HG02884 (cell line): ENCODE measurements at regions not wholly inside any gene's neighbourhood (a gene's known extent, or its start where the extent isn't known, plus 50 kb on each side); places are given as distances from the start of the nearest gene placed in this dataset.

Experiments
- ATAC-seq: cut with Tn5 transposase; IDR thresholded peaks from one replicate; pipeline ENCODE4 v1.9.1; 2021; ENCODE audit warnings: mild to moderate bottlenecking, moderate library complexity; ENCODE audit not compliant: unreplicated experiment

GRCh38 chr5:6868171-6868570, 154.9 kb downstream of the TENT4A start:
- no peak for ATAC-seq

DNA sequence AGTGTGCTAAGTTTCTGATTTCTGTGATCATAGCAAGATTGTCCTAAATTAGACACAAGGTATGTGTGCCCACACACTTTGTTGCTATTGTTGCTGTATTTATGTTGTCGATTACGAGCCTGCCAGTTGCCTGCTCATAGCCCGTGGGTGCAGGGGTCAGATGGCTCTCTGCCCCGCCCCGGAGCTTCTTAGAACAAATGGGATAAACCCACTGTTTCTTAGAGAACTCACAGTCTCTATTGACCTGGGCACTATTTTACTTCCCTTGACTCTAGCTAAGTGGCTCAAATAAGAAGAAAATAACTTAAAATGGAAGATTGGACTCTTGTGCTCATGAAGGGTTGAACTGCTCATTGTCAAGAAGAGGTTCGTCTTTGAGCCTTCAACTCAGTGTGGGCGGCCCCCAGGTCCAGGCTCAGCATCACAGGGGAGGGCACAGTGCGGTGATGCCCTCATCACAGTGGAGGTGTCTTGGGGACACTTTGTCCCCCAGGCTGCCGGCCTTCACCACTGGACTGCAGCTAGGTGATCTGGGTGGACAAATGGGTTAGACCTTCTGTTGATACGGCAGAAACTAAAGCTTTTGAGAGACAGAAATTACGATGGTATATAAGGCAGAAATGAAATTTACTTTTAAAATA, 155.5 kb downstream of the TENT4A start:
- no peak for ATAC-seq

DNA sequence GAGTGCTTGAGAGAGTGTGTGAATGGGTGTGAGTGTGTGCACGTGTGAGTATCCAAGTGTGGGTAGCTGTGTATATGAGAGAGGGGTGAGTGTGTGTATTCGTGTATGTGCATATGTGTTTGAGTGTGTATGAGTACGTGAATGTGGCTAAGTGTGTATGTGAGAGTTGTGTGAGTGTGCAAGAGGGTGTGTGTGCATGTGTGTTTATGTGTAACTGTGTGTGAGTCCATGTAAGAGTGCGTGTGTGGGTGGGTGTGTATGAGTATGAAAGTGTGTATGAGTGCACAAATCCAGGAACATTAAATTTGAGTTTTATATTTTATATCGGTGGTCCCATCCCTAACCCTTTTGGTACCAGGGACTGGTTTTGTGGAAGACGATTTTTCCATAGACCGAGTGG, 156.4 kb downstream of the TENT4A start:
- ATAC-seq, result no peak

DNA sequence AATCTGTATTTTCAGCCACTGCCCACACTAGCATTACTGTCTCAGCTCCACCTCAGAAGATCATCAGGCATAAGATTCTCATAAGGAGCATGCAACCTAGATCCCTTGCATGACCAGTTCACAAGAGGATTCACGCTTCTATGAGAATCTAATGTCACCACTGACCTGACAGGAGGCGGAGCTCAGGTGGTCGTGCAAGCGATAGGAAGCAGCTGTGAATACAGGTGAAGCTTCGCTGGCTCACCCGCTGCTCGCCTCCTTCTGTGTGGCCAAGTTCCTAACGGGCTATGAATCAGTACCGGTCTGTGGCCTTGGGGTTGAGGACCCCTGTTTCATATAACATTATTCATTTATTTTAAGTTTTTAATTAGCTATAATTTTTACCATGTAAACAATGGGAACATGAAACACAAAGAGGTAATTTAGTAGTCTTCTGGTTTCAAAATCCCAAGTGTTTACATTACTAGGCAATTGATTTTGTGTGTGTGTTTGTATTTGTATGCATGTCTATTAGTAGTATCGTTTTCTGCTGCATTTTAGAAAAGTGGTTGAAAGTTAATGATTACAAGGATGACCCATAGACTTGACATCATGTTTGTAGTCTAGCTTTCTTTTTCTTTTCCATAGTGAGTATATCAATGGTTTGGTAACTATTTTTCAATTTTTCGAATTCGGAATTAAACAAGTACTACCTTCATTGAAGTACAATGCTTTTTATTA, 159.4 kb downstream of the TENT4A start:
- ATAC-seq, result no peak

DNA sequence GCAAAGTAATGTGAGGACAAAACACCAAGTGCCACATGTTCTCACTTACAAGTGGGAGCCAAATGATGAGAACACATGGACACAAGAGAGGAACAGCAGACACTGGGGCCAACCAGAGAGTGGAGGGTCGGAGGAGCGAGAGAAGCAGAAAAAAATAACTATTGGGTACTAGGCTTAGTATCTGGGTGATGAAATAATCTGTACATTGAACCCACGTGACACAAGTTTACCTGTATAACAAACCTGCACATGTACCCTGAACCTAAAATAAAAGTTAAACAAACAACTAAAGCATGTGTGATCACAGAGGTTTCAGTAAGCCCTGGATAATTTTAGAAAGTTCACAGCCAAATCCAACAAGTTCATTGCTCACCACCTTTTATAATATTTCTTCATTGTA, 160.1 kb downstream of the TENT4A start:
- ATAC-seq, result no peak

GRCh38 chr5:6875376-6875775, 162.1 kb downstream of the TENT4A start:
- ATAC-seq, result no peak

GRCh38 chr5:6877986-6878828, 165.0 kb downstream of the TENT4A start:
- ATAC-seq, result no peak

DNA sequence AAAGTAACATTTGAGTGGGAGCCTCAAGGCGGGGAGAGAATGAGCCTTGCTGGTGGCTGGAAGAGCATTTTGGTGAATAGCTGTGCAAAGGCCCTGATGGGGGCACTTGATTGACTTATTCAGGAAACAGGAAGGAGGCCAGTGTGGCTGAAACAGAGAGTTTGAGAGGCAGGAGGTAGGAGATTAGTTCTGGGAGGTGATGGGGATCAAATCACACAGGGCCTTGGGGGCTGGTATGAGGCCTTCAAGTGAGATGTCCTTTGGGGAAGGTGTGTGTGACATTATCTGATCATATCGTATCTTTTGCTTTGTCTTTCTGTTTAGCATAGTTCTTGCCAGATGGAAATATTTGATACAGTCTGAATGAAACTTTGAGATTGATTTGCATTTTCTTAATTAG, 172.3 kb downstream of the TENT4A start:
- ATAC-seq, result no peak

DNA sequence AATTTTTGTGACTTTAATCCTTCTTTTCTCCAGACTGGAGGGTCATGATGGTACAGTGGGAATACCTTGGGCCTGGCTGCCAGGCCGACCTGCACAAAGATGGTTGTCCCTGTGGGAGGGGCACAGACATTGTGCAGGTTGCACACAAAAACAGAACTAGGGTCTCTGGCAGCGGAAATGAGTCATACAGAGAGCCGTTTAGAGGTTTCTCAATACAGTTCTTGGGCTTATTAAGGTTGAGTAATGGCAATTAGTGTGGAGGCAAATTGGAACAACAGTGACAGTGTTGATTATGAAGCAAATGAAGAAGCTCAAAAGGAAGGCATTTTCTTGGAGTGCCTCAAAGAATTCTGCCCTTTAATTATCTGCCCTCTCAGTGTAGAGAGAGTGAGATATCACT, 173.6 kb downstream of the TENT4A start:
- no peak for ATAC-seq

GRCh38 chr5:6889030-6889429, 175.8 kb downstream of the TENT4A start:
- no peak for ATAC-seq

- ATAC-seq, result no peak
Observed at GRCh38 chr5:6899221-6899620, 186.0 kb downstream of the TENT4A start.

DNA sequence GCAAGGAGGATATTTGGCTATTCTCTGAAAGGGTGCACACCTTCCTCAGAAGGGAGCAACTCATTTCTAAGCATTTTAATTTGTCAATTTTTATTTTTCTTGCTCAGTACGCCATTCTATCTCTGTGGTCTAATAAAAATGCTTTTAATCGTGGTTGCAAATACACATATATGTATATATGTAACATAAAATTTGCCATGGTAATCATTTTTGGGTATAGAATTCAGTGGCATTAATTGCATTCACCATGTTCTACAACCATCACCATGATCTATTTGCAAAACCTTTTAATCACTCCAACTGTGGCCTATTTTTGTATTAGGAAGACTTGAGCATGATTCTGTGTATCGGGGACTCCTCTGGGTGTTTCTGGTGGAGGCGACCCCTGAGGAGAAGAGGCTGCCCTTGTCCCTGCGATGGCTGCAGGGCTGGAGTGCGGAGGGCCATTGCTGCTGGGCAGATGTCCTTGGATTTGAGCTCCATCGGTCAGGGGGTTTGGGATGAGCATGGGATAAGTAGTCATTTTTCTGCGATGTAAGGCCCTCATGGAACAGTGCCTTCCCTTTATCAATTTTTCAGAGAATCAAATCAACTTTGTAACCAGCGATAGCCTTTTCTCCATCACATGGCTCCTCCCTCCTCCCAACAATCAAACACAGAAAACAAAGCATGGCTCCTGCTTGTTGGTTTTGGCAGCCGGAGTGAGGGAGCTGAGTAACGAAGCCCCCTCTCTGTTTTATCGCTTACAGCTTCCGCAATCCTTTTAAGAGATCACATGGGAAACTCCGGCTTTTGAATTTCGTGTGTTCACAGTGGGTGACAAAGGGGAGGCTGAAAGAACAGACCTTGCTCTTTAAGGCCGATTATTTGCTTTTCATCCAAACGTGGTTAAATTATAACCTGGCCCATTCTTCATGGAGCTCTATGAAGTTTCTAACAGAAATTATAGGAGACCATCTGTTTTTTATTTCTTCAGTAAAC, 187.3 kb downstream of the TENT4A start:
- ATAC-seq, result no peak

DNA sequence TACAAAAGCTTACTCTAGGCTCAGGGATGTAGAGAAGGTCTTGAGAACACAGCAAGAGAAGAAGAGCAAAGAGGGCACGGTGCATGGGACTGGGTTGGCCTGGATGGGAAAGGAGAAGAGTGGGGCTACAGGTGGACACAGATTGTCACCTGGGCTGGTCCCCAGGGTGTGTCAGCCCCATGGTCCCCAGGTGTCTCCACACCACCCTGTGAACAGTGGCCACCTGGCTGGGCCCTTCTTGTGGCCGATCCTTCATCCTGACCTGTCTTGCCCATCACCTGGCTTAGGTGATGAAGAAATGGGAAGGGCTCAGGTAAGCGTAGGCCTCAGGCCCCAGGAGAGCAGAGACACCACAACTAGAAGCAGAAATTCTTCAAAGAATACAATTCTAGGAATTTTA, 188.9 kb downstream of the TENT4A start:
- no peak for ATAC-seq

DNA sequence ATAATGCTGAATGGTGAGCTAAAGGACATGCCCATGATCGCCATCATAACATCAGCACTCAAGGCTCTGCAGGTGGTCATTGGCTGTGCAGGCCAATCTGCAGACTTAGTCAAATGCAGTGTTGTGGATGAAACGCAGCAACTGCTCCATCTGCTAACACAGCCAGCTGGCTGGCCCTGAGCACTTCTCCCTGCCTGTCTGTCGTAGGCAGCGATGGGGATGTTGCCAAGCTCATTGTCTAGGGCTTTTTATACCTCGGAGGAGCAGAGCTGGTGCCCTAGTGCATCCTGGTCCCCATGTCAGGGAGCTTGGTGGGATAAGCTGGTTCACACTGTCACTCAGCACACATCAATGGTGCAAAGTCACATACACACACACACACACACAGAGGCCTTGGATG, 189.4 kb downstream of the TENT4A start:
- ATAC-seq, result no peak

- no peak for ATAC-seq
Observed at GRCh38 chr5:6903934-6904333, 190.7 kb downstream of the TENT4A start.

DNA sequence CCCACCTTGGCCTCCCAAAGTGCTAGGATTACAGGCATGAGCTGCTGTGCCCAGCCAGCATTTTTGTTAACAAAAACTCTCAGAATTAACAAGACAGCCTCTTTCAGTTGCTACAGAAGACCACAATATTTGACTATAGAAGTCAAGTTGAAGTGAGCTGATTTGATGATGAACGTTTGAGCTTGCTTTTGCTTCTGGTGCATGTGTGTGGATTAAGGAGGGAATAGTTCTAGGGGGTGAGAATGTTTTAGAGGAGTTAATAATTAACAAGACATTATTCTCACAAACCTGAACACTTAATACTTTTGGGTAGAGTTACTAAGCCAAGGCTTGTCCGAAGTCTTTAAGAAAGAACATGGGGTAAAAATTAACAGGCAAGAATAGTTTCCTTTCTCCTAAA, 191.6 kb downstream of the TENT4A start:
- no peak for ATAC-seq

GRCh38 chr5:6905423-6905822, 192.2 kb downstream of the TENT4A start:
- ATAC-seq, result no peak

DNA sequence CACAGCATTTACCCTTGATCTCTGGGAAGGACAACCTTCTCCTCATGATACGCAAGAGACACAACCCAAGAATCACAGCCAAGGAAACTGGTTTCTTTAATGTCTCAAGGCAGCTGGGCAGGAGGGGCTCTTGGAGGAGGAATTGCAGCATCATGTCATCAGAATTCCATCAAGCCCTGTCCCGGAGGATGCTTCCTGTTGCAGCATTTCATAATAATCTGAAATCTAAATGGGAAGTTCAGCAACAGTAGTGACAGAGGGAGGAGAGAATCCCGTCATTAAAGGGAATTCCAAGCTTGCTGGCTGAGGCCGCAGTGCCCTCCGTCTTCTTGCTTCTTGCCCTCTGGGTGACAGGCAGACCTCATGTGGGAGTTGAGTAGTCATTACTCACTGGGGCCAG, 192.7 kb downstream of the TENT4A start:
- no peak for ATAC-seq

- ATAC-seq, result no peak
Observed at GRCh38 chr5:6907320-6907918, 194.2 kb downstream of the TENT4A start.

DNA sequence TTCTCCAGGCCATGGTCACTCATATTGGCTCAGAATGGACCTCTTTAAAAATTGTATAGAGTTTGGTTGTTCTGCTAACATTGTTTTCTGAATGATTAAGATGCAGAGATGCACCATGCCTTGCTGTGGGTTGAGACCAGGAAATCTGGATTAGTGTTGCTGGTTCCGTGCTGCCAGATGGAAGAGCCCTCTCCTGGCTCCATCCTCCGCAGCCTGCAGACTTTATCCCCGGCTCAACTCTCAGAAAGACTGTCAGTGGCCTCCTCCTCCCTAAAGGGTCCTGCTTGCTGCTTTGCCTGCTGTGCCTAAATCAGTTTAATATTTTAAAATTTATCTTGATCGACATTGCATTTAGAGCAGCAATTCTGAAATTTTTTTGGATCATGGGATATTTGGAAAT, 196.7 kb downstream of the TENT4A start:
- no peak for ATAC-seq
